PFSK-1 (cell line): ENCODE measurements at regions not wholly inside any gene's neighbourhood (a gene's known extent, or its start where the extent isn't known, plus 50 kb on each side); places are given as distances from the start of the nearest gene placed in this dataset.

Experiments used
- FOXP2 ChIP-seq: optimal IDR thresholded peaks from 2 replicates; pipeline ENCODE3; 2011; ENCODE audit warnings: borderline replicate concordance, control low read depth, inconsistent platforms; ENCODE audit not compliant: insufficient read depth; ENCODE audit errors: extremely low read length, extremely low read depth
- POLR2AphosphoS5 ChIP-seq: IDR thresholded peaks from 2 replicates; pipeline ENCODE4 v1.6.1; 2012; ENCODE audit warnings: low read depth, mild to moderate bottlenecking, control low read depth, low read length, moderate library complexity
- SIN3A ChIP-seq: IDR thresholded peaks from 2 replicates; pipeline ENCODE4 v1.6.1; 2012; ENCODE audit warnings: mild to moderate bottlenecking, low read length, moderate library complexity, borderline replicate concordance; ENCODE audit not compliant: insufficient read depth
- TAF1 ChIP-seq: IDR thresholded peaks from 2 replicates; pipeline ENCODE4 v1.6.1; 2012; ENCODE audit warnings: low read length, control low read depth, borderline replicate concordance; ENCODE audit not compliant: insufficient read depth
- TF ChIP-seq, protein P1 (sequence below), 2 experiments: IDR thresholded peaks; 2 replicates each; pipeline versions ENCODE4 v1.6.1 to v1.8.0; 2011 to 2012; ENCODE audit warnings: low read depth in 2 of 2, low read length in 2 of 2, control low read depth in 1 of 2, inconsistent platforms in 1 of 2, mild to moderate bottlenecking in 1 of 2, moderate library complexity in 1 of 2; ENCODE audit not compliant: insufficient read depth in 1 of 2

DNA sequence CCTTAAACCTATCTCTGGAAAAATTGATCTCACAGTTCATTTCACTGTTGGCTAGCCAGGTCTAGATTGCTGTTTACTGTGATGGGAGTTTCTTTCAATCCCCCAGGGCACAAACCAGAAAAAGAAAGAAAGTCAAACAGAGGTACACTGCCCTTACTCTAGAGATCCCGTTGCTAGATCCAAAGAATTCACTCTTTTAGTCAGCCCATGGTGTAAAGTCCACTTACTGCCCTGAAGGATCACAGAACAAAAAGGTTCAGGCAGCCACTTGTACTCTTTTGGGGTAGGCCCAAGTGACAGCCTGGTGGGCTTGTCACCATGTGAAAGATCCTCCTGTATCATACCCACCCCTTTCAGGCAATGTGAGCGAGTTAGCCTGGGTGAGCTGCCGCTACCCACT, 162.6 kb upstream of the CCDC179 start:
- TF ChIP-seq TAF1 (no peak), POLR2AphosphoS5 (no peak), FOXP2 (no peak), SIN3A (no peak)
- TF ChIP-seq, protein P1, sequence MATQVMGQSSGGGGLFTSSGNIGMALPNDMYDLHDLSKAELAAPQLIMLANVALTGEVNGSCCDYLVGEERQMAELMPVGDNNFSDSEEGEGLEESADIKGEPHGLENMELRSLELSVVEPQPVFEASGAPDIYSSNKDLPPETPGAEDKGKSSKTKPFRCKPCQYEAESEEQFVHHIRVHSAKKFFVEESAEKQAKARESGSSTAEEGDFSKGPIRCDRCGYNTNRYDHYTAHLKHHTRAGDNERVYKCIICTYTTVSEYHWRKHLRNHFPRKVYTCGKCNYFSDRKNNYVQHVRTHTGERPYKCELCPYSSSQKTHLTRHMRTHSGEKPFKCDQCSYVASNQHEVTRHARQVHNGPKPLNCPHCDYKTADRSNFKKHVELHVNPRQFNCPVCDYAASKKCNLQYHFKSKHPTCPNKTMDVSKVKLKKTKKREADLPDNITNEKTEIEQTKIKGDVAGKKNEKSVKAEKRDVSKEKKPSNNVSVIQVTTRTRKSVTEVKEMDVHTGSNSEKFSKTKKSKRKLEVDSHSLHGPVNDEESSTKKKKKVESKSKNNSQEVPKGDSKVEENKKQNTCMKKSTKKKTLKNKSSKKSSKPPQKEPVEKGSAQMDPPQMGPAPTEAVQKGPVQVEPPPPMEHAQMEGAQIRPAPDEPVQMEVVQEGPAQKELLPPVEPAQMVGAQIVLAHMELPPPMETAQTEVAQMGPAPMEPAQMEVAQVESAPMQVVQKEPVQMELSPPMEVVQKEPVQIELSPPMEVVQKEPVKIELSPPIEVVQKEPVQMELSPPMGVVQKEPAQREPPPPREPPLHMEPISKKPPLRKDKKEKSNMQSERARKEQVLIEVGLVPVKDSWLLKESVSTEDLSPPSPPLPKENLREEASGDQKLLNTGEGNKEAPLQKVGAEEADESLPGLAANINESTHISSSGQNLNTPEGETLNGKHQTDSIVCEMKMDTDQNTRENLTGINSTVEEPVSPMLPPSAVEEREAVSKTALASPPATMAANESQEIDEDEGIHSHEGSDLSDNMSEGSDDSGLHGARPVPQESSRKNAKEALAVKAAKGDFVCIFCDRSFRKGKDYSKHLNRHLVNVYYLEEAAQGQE (IDR thresholded peaks at IDR 0.05; ENCODE audit: insufficient read depth in 1 of 2, low read depth in 2 of 2, low read length in 2 of 2), result no peak

DNA sequence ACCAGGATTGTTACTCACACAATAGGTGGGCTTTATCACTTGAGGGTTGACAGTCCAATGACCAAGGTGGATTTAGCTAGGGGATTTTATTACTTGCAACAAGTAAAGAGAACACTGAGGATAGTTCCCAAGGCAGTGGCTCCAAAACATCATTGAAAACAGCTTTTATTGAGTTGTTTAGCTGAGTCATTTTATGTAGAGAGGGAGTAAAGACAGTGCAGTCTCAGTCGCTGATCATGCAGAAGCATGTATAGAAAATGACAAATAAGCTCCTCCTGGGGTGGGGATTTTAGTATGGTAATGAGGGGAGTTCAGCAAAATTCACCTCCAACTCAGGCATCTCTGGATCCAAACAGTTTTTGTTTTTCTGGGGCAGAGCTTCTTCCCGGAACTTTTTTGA, 163.0 kb upstream of the CCDC179 start:
- TF ChIP-seq FOXP2 (no peak), SIN3A (no peak)

DNA sequence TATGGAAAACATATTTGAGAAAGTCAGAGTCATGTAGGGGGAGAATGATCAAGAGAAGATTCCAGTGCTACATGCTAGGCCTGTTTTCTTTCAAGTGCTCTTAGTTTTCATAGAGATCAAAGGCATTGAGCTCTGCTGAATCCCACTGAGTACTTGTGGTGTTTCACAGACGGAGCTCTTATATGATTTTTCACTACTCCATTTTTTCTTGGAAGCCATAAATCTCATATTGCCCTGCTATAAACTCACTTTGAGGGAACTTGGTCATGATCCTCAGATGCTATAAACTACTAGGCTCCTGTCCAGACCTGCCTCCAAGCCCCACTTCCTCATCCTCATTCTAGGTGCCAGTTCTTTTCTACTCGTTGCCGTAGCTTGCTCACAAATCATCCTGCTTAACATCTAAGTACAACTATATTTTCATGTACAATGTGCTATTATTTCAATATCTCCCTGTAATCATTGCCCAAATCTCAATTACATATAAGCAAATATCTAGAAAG, 180.8 kb upstream of the CCDC179 start:
- TF ChIP-seq FOXP2 (no peak), TAF1 (no peak), POLR2AphosphoS5 (no peak), SIN3A (no peak)
- TF ChIP-seq, protein P1 (IDR thresholded peaks at IDR 0.05; ENCODE audit: insufficient read depth in 1 of 2, low read depth in 2 of 2, low read length in 2 of 2), result no peak

DNA sequence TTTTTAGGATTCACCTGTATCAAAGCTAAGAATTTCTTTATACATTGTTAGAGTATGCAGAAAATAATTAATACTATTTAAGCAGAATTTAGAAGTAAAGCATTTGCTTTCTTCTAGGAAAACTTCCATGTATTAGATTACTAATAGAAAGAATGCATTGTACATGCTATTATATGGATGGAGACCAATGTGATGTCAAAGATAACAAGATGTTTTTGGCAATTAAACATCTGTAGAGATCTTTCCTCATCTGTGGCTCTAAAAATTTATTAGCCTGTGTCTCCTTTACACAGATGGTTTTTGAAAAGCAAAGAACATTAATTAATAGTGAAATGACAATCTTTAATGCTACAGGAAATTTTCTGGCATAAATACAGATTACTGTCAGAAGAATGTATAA, 198.4 kb upstream of the CCDC179 start:
- TF ChIP-seq SIN3A, result no peak
- no peak for TF ChIP-seq POLR2AphosphoS5
- TF ChIP-seq, protein P1 (IDR thresholded peaks at IDR 0.05; ENCODE audit: insufficient read depth in 1 of 2, low read depth in 2 of 2, low read length in 2 of 2), result no peak
- no peak for TF ChIP-seq FOXP2
- no peak for TF ChIP-seq TAF1

DNA sequence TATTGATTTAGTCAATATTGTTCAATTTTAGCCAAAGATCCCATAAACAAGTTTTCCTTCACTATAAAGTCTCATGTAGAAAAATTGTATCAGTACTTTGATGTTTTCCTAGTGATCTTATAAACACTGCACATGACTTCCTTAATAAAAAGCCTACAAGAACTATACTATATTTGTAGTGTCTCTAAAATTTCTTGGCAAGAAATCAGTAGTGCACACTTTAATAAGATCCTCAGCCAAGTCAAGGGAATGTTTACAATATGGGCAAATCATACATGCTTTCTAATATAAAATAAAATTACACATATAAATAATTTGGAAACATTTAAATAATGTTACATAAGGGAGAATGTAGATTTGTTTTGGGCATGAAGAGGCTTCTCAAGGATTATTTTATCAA, 203.0 kb upstream of the CCDC179 start:
- TF ChIP-seq TAF1, result no peak
- TF ChIP-seq, protein P1 (IDR thresholded peaks at IDR 0.05; ENCODE audit: insufficient read depth in 1 of 2, low read depth in 2 of 2, low read length in 2 of 2), result no peak
- TF ChIP-seq POLR2AphosphoS5, result no peak
- TF ChIP-seq SIN3A, result no peak
- no peak for TF ChIP-seq FOXP2
